Thyroid gland (tissue), 4 donors: ENCODE measurements at regions not wholly inside any gene's neighbourhood (a gene's known extent, or its start where the extent isn't known, plus 50 kb on each side); places are given as distances from the start of the nearest gene placed in this dataset.

Source experiments
- CTCF ChIP-seq, 6 experiments: fragments of 200-600 bp in 3 of 6; fragments of 450-650 bp in 3 of 6; sonication (generic) in 3 of 6; IDR thresholded peaks; one replicate each; pipeline ENCODE4 v1.5.1; 2016 to 2019; ENCODE audit warnings: antibody characterized with exemption in 6 of 6, mild to moderate bottlenecking in 2 of 6, inconsistent platforms in 1 of 6, moderate library complexity in 1 of 6
- POLR2A ChIP-seq, 2 donors: fragments of 450-650 bp; IDR thresholded peaks; one replicate each; pipeline ENCODE4 v1.6.1; 2017; ENCODE audit warnings: antibody characterized with exemption in 2 of 2, mild to moderate bottlenecking in 2 of 2, moderate library complexity in 1 of 2

GRCh38 chr17:79485419-79485985, 125.3 kb downstream of the RBFOX3 start:
- no peak for TF ChIP-seq CTCF (IDR thresholded peaks at IDR 0.05)
- no peak for TF ChIP-seq POLR2A (IDR thresholded peaks at IDR 0.05)
